ENCODE measurements at regions not wholly inside any gene's neighbourhood (a gene's known extent, or its start where the extent isn't known, plus 50 kb on each side); places are given as distances from the start of the nearest gene placed in this dataset.
"Not testable (repeated sequence)": the region's sequence is repeated elsewhere in the genome, so short reads cannot be mapped to it uniquely, and the experiment has no call there.

DNA sequence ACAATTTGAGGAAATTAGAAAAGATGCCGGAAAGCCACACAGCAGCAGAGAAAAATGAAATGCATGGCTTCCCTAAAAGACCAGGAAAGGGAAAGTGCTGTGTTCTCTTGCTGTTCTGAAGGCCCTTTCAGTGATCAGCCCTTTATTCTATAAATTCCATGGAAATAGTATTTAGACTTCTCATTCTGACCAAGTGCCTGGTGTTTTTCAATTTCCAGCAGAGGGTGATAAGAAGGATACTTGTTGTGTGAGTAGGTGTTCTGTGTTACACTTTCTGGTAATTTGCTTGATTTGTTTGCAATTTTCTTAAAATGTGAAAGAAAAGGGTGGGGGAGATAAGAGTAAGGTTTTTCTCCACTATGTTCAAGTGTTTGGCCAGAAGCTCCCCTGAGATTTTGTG, 504.5 kb downstream of the IRS1 start:
- DNase-seq (ENCODE audit: low spot score) (no peak), FAIRE-seq (no peak)

DNA sequence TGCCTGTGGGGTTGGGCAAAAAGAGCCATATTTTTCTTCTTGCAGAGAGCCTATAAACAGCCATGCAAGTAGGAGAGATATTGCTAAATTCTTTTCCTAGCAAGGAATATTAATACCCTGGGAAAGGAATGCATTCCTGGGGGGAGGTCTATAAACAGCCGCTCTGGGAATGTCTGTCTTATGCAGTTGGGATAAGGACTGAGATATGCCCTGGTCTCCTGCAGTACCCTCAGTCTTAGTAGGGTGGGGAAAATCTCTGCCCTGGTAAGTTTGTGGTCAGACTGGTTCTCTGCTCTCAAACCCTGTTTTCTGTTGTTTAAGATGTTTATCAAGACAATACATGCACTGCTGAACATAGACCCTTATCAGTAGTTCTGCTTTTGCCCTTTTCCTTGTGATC, 508.3 kb downstream of the IRS1 start:
- not testable (repeated sequence) for DNase-seq (ENCODE audit: low spot score); FAIRE-seq

- FAIRE-seq (no peak), DNase-seq (ENCODE audit: low spot score) (no peak)
Observed at GRCh38 chr2:226286916-226287315, 512.7 kb downstream of the IRS1 start.

GRCh38 chr2:226283796-226284195, 515.8 kb downstream of the IRS1 start:
- FAIRE-seq (no peak), DNase-seq (ENCODE audit: low spot score) (no peak)

- FAIRE-seq = no peak
- no peak for DNase-seq (ENCODE audit: low spot score)
Observed at GRCh38 chr2:226282151-226282550, 517.5 kb downstream of the IRS1 start.

- FAIRE-seq; DNase-seq (ENCODE audit: low spot score): not testable (repeated sequence)
Observed at GRCh38 chr2:226280136-226280535, 519.5 kb downstream of the IRS1 start.

DNA sequence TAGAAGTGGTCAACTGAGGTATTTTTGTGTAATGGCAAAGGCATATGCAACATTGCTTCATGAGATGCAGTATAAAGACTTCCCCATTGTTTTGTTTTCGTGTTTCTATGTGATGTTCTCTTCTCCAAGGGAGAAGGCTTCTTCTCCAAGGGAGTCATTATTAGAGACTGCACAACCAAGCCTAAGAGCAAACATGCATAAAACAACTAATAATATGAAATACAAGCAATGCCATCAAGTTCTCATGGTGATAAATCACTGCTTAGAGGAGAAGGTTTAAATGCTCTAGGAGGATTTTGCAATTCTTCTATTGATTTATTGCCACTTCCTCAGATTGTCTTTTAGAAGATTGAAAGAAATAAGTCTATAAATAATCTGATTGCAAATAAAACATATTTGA, 524.4 kb downstream of the IRS1 start:
- FAIRE-seq = no peak
- DNase-seq (ENCODE audit: low spot score) = no peak

DNA sequence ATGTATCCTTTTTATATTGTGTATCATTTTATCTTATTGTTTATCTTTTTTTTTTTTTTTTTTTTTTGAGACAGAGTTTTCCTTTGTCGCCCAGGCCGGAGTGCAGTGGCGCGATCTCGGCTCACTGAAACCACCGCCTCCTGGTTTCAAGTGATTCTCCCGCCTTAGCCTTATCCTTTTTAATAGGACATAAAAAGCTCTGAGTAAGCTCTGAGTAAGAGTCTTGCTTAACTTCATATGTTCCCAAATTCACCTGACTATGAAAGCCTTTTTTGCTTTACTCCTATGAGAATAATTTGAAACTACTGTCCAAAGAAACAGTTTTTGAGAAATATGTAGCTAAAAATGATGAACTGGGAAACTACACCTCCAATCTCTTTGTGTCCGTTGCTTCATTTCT, 525.5 kb downstream of the IRS1 start:
- FAIRE-seq = no peak
- DNase-seq (ENCODE audit: low spot score) = no peak

DNA sequence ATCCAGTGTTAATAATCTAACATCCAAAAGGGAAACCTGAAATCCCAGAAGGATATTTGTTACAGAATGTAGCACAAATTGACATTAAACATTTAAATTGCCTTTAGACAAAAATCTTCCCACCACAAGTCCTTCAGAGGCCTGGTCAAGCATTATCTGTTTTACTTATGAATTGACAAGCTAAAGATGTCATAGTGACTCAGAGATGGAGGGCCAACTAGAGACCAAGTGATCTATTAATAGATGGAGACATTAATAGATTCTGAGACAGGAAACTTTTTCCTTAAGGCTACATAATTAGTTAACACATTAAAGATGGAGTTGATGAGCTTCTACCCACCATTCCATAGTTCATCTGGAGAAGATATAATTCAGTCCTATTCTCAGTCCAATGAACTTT, 526.2 kb downstream of the IRS1 start:
- FAIRE-seq (no peak), DNase-seq (ENCODE audit: low spot score) (no peak)

DNA sequence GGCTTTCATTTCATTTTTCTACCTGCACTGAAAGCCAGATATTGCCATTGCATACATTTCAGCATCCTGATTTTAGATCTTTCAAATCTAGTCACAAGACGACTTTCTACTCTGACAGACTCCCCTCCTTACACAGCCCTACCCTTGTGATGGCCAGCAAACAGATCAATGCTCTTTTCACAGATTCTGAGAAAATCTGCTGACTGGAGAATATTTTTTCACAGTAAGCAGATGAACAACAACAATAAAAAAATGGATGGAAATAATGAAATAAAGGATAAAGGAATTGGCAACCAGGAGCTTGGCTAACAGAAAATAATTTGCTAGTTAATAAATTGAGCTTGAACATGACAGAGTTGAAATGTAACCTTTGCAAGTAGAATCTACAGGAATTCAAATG, 527.2 kb downstream of the IRS1 start:
- no peak for FAIRE-seq
- no peak for DNase-seq (ENCODE audit: low spot score)

DNA sequence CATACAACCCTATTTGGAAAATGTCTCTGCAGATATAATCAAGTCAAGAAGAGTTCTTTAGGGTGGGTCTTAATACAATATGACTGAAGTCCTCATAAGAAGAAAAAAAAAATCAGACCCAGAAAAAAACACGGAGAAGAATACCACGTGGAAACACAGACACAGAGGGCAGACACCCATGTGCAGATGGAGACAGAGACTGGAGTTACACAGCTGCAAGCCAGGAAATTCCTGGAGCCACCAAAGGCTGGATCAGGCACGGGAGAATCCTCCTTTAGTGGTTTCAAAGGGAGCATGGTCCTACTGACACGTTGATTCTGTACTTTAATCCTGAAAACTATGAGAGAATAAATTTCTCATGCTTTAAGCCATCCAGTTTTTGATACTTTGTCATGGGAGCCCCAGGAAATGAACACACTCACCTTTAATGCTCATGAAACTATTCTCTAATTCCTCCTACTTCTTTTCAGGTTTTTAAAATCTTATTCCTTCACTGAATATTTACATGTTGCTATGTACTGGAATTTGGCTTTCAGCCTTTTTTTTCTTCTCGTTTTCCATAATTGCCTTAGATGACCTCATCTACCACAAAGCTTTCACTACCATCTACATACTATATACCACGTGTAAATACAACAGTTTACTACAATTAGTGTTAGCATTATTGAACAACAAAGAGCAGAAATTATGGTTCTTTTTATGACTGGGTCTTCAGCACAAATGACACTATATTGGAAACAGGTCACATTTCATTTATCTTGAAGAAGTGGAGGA, 529.1 kb downstream of the IRS1 start:
- DNase-seq (ENCODE audit: low spot score) (no peak), FAIRE-seq (no peak)

- DNase-seq (ENCODE audit: low spot score) (no peak), FAIRE-seq (no peak)
Observed at GRCh38 chr2:226267516-226268289, 531.9 kb downstream of the IRS1 start.

DNA sequence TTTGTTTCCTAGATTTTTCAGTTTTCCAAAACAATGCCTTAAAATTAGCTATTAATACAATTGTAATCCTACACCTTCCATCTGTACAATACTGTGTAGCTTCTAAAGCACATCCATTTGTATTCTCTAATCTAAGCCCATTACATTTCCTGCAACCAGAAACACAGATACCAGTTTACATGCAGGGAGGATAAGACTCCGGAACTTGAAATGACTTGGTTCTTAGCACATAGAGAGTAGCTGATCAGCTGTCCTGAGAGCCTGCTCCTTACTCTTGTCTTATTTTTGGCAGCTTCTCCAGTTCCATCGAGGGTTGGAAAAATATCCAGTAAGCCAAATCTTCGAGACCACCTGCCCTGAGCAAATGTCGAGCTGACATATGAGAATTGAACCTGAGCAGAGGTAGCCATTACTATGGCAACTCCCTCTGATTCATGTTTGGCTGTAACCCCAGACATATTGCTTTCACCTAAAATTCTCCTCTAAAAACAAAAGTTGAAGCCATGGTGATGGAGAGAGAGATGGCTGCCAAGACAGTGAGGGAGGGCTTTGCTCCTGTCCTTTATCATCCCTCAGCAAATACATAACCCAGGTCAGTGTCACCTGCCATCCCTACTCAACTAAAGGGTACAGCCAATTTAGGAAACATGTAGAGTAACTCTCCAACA, 542.8 kb downstream of the IRS1 start:
- no peak for FAIRE-seq
- DNase-seq (ENCODE audit: low spot score) = no peak

DNA sequence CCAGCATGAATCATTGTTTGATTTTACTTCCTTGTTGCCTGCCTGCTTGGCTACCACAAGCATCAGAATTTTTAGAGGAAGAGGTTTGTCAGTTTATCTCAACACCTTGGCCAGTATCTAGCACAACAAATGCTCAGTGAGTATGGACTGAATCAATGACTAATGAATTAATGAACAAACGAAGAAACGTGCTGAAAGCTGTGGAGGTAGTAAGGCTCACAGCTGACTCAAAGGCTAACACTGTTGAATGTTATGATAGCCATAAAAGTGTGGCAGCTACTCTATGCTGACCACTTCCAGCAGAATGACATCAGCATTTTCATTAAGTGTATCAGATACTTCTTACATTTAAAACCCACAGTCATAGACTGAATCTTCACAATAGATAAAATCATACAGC, 543.4 kb downstream of the IRS1 start:
- FAIRE-seq (peak; percentile 57), DNase-seq (ENCODE audit: low spot score) (peak; percentile 73)

DNA sequence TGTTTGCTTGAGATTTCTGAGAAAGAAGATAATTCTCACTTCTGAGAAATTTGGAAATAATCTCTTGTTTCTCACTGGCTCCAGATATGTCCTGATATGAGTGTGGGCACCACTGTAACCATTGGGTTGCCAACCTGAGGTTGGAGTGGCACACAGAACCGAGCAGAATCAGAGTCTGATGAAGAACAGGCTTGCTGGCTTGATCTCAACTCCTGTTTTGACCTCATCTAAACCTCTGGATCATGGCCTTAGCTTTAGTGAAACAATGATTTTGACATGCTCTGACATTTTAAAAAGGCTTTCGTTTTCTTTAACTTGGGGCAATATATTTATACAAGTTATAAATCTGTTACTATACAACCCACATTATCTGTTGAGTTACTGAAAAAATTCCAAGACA, 548.0 kb downstream of the IRS1 start:
- FAIRE-seq = no peak

GRCh38 chr2:226247289-226248275, 552.0 kb downstream of the IRS1 start:
- no peak for FAIRE-seq
- no peak for DNase-seq (ENCODE audit: low spot score)

More for the DNA sequence above, 548.0 kb downstream of the IRS1 start:
- no peak for DNase-seq (ENCODE audit: low spot score)

GRCh38 chr2:226234187-226234586, 565.4 kb downstream of the IRS1 start:
- no peak for DNase-seq (ENCODE audit: low spot score)
- FAIRE-seq = no peak

DNA sequence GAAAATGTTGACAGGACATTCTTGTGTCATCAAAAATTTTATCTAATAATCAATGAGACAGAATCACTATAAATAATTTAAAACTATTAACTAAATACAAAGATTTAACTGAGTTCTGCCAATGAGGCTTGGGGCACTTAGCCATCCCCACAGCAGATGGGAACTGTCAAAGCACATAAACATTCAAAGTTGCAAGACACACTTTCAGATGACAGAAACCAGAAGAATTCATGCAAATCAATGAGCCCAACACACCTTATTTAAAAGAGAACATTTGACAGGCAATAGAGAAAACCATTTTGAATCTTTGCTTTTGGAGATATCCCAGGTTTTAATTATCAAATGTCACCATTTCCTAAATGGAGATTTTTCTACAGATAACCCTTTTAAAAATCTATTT, 566.2 kb downstream of the IRS1 start:
- DNase-seq (ENCODE audit: low spot score) = no peak
- no peak for FAIRE-seq

GRCh38 chr2:226228080-226228479, 571.5 kb downstream of the IRS1 start:
- no peak for FAIRE-seq
- DNase-seq (ENCODE audit: low spot score) = no peak

DNA sequence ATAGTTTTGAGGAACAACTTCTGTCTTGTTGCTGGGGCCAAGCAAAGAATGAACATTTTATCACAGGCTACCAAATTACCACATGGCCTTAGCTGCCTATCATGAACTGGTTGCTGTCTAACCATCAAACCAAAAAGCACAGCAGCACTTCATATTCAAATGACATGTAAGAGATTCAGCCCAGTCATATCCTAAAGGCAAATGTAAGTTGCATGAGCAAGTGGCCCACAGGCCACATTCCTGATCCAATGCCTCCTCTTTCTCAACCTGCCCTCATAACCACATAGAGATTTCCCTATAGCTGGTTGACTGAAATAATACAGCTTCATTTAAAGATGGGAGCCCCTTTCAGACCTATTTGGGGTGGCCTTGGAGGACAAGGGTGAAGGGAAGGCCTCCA, 572.3 kb downstream of the IRS1 start:
- FAIRE-seq = no peak

GRCh38 chr2:226223704-226224103, 575.9 kb downstream of the IRS1 start:
- FAIRE-seq = no peak
- no peak for DNase-seq (ENCODE audit: low spot score)

More for the DNA sequence above, 572.3 kb downstream of the IRS1 start:
- DNase-seq (ENCODE audit: low spot score) = no peak
